Gastrocnemius medialis (tissue), 4 donors: ENCODE measurements at regions not wholly inside any gene's neighbourhood (a gene's known extent, or its start where the extent isn't known, plus 50 kb on each side); places are given as distances from the start of the nearest gene placed in this dataset.

Experiments
- ATAC-seq, 2 donors: fragments of 150-250 bp; one replicate each; pipeline ENCODE4 v1.9.1; 2016
- DNase-seq, 2 donors: peaks; one replicate each; pipeline ENCODE4 v3.0.0-alpha.2; 2019
- H3K27ac ChIP-seq, 4 donors: fragments of 200-600 bp; sonication (generic); 1 replicate in 1 of 4; 2 replicates in 3 of 4; pipeline ENCODE4 v1.5.1; 2016 to 2018; ENCODE audit warnings: mild to moderate bottlenecking in 2 of 4, moderate library complexity in 1 of 4
- H3K27me3 ChIP-seq, 3 donors: fragments of 200-600 bp; sonication (generic) in 2 of 3; 1 replicate in 1 of 3; 2 replicates in 2 of 3; pipeline versions ENCODE4 v1.5.1 to v1.6.0; 2016 to 2019; ENCODE audit warnings: mild to moderate bottlenecking in 1 of 3, moderate library complexity in 1 of 3
- H3K36me3 ChIP-seq, 2 donors: fragments of 200-600 bp; sonication (generic) in 1 of 2; one replicate each; pipeline ENCODE4 v1.5.1; 2017 to 2018
- H3K4me1 ChIP-seq, 2 donors: fragments of 200-600 bp; sonication (generic) in 1 of 2; one replicate each; pipeline ENCODE4 v1.5.1; 2016 to 2017; ENCODE audit warnings: mild to moderate bottlenecking in 2 of 2
- H3K4me3 ChIP-seq, 4 donors: fragments of 200-600 bp; sonication (generic) in 3 of 4; 1 replicate in 1 of 4; 2 replicates in 3 of 4; pipeline ENCODE4 v1.5.1; 2016 to 2019; ENCODE audit warnings: mild to moderate bottlenecking in 2 of 4
- H3K9me3 ChIP-seq, 3 donors: fragments of 200-600 bp; sonication (generic) in 2 of 3; 1 replicate in 1 of 3; 2 replicates in 2 of 3; pipeline ENCODE4 v1.5.1; 2016 to 2019
- POLR2A ChIP-seq, 2 donors: fragments of 450-650 bp; IDR thresholded peaks; one replicate each; pipeline ENCODE4 v1.6.1; 2017; ENCODE audit warnings: antibody characterized with exemption in 2 of 2, mild to moderate bottlenecking in 2 of 2, moderate library complexity in 2 of 2
- in situ Hi-C, 4 donors: fragments of 200-750 bp; cut with MboI; loops; one replicate each; pipeline versions ENCODE4 v1.15.0 to v1.8.0; 2017; ENCODE audit warnings: low sequenced_read_pairs in 4 of 4
- intact Hi-C: fragments of 100-400 bp; cut with DNase I; formaldehyde crosslinking; loops from one replicate; pipeline ENCODE4 v1.15.1; 2023; ENCODE audit warnings: low total_unique reads
- TF ChIP-seq, protein P1 (sequence below), 5 experiments: fragments of 450-650 bp in 3 of 5; fragments of 200-600 bp in 2 of 5; sonication (generic) in 2 of 5; IDR thresholded peaks in 4 of 5; conservative IDR thresholded peaks in 1 of 5; 1 replicate in 4 of 5; 2 replicates in 1 of 5; pipeline ENCODE4 v1.5.1; 2016 to 2019; ENCODE audit warnings: antibody characterized with exemption in 5 of 5, mild to moderate bottlenecking in 3 of 5, moderate library complexity in 3 of 5

DNA sequence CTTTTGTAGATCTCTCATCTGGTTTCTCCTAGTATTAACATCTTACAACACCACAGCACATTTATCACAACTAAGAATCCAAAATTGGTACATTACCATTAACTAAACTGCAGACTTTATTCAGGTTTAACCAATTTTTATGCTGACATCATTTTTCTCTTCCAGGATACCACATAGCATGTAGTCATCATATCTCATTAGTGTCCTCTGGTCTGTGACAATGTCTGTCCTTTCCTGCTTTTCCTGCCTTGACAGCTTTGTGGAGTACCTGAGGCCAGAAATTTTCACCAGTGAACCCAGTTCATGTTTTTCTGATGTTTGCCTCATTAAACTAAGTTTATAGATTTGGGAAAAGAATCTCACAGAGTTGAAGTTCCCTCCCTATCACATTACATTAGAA lies 294.7 kb upstream of the TNC start:
- TF ChIP-seq POLR2A (IDR thresholded peaks at IDR 0.05), result no peak
- TF ChIP-seq, protein P1, sequence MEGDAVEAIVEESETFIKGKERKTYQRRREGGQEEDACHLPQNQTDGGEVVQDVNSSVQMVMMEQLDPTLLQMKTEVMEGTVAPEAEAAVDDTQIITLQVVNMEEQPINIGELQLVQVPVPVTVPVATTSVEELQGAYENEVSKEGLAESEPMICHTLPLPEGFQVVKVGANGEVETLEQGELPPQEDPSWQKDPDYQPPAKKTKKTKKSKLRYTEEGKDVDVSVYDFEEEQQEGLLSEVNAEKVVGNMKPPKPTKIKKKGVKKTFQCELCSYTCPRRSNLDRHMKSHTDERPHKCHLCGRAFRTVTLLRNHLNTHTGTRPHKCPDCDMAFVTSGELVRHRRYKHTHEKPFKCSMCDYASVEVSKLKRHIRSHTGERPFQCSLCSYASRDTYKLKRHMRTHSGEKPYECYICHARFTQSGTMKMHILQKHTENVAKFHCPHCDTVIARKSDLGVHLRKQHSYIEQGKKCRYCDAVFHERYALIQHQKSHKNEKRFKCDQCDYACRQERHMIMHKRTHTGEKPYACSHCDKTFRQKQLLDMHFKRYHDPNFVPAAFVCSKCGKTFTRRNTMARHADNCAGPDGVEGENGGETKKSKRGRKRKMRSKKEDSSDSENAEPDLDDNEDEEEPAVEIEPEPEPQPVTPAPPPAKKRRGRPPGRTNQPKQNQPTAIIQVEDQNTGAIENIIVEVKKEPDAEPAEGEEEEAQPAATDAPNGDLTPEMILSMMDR (IDR thresholded peaks at IDR 0.05 in 4 of 5, conservative IDR thresholded peaks at IDR 0.05 in 1 of 5), result no peak
- in situ Hi-C loops (no loop called here), intact Hi-C loops (no loop called here)
- Histone ChIP-seq H3K4me1 (no peaks in the 10 kb centered on the region), H3K36me3 (no peaks in the 10 kb centered on the region), H3K4me3 (no peak overlapping the region), H3K9me3 (no peaks in the 10 kb centered on the region), H3K27ac (no peak overlapping the region), H3K27me3 (no peaks in the 10 kb centered on the region)
- ATAC-seq, result no peak
- DNase-seq, result no peak

DNA sequence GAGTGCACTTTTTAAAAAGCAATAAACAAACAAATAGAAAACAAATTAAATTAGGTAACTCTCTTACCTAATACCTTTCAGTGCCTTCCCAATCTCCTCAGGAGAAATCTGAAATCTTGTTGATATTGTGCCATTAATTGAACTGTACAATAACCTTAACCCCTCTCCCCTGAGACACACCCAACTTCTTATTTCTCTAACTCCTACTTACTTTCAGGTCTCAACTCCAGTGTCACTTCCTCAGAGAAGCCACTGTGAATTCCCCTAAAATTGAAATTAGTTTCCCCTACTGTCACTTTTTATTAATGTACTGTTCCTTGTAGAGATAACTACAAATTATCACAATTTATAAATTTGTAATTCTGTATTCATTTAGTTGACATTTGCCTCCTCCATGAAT lies 295.3 kb upstream of the TNC start:
- no peak for TF ChIP-seq POLR2A (IDR thresholded peaks at IDR 0.05)
- TF ChIP-seq, protein P1 (IDR thresholded peaks at IDR 0.05 in 4 of 5, conservative IDR thresholded peaks at IDR 0.05 in 1 of 5), result no peak
- intact Hi-C loops, result no loop called here
- no peak overlapping the region for H3K4me3 ChIP-seq
- no peaks in the 10 kb centered on the region for H3K9me3 ChIP-seq
- H3K36me3 ChIP-seq, result no peaks in the 10 kb centered on the region
- ATAC-seq (no peak), DNase-seq (no peak)
- H3K4me1 ChIP-seq, result no peaks in the 10 kb centered on the region
- no peaks in the 10 kb centered on the region for H3K27me3 ChIP-seq
- no peak overlapping the region for H3K27ac ChIP-seq
- in situ Hi-C loops, result no loop called here

GRCh38 chr9:115413766-115414382 lies 295.9 kb upstream of the TNC start:
- ATAC-seq (no peak), DNase-seq (no peak)
- no peaks in the 10 kb centered on the region for H3K36me3 ChIP-seq
- no peak overlapping the region for H3K27ac ChIP-seq
- H3K9me3 ChIP-seq, result no peaks in the 10 kb centered on the region
- in situ Hi-C loops (no loop called here), intact Hi-C loops (no loop called here)
- no peak for TF ChIP-seq POLR2A (IDR thresholded peaks at IDR 0.05)
- TF ChIP-seq, protein P1 (IDR thresholded peaks at IDR 0.05 in 4 of 5, conservative IDR thresholded peaks at IDR 0.05 in 1 of 5), result no peak
- no peaks in the 10 kb centered on the region for H3K4me1 ChIP-seq
- H3K4me3 ChIP-seq, result no peak overlapping the region
- H3K27me3 ChIP-seq, result no peaks in the 10 kb centered on the region

- Histone ChIP-seq H3K4me1 (no peaks in the 10 kb centered on the region), H3K36me3 (no peaks in the 10 kb centered on the region), H3K27me3 (no peaks in the 10 kb centered on the region), H3K9me3 (no peaks in the 10 kb centered on the region), H3K4me3 (no peak overlapping the region), H3K27ac (no peak overlapping the region)
- intact Hi-C loops (no loop called here), in situ Hi-C loops (no loop called here)
- no peak for DNase-seq
- TF ChIP-seq, protein P1 (IDR thresholded peaks at IDR 0.05 in 4 of 5, conservative IDR thresholded peaks at IDR 0.05 in 1 of 5), result no peak
- TF ChIP-seq POLR2A (IDR thresholded peaks at IDR 0.05), result no peak
- ATAC-seq, result no peak
Observed at GRCh38 chr9:115414561-115414960, 296.6 kb upstream of the TNC start.

DNA sequence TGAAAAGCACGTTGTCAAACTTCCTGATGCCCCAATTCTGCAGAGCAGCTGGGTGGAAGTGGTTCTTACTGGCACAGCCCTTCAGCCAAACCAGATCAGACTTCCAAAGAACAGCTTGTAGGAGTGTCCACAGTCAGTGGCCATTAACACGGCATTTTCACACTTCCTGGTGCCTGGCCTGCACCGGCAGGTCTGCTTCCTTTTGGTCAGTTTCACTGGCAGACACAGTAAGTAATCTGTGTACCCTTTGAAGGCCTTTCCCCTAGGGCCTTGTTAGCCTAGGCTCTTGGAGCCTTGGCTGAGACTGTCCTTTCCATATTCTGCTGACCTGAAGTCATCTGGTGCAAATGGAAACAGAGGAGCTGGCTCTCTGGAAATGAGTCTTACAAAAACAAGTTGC lies 297.5 kb upstream of the TNC start:
- Histone ChIP-seq H3K4me1 (no peaks in the 10 kb centered on the region), H3K36me3 (no peaks in the 10 kb centered on the region), H3K9me3 (no peaks in the 10 kb centered on the region), H3K27ac (no peak overlapping the region), H3K4me3 (no peak overlapping the region), H3K27me3 (no peaks in the 10 kb centered on the region)
- TF ChIP-seq, protein P1 (IDR thresholded peaks at IDR 0.05 in 4 of 5, conservative IDR thresholded peaks at IDR 0.05 in 1 of 5), result no peak
- no peak for TF ChIP-seq POLR2A (IDR thresholded peaks at IDR 0.05)
- no peak for DNase-seq
- in situ Hi-C loops (no loop called here), intact Hi-C loops (no loop called here)
- ATAC-seq, result no peak
